Cardiac muscle cell (in vitro differentiated cells and primary cell): ENCODE measurements at regions not wholly inside any gene's neighbourhood (a gene's known extent, or its start where the extent isn't known, plus 50 kb on each side); places are given as distances from the start of the nearest gene placed in this dataset.

Experiments used
- DNase-seq, 2 donors: peaks; one replicate each; pipeline versions ENCODE4 v3.0.0 to v3.0.0-alpha.2; 2010 to 2017; ENCODE audit warnings: low read depth in 1 of 2, low spot score in 1 of 2
- H3K27ac ChIP-seq: fragments of 200-600 bp; sonication (generic); 2 replicates; pipeline ENCODE4 v1.5.1; 2016
- H3K27me3 ChIP-seq: fragments of 200-600 bp; sonication (generic); 2 replicates; pipeline ENCODE4 v1.6.0; 2016; ENCODE audit warnings: control low read depth
- H3K36me3 ChIP-seq: fragments of 200-600 bp; sonication (generic); 2 replicates; pipeline ENCODE4 v1.5.1; 2016; ENCODE audit warnings: control low read depth
- H3K4me1 ChIP-seq: fragments of 200-600 bp; sonication (generic); 2 replicates; pipeline ENCODE4 v1.8.1; 2017; ENCODE audit warnings: low read depth, mild to moderate bottlenecking, mixed run types
- H3K4me3 ChIP-seq: fragments of 200-600 bp; sonication (generic); 2 replicates; pipeline ENCODE4 v1.5.1; 2016; ENCODE audit warnings: mild to moderate bottlenecking
- H3K9me3 ChIP-seq: fragments of 200-600 bp; sonication (generic); 2 replicates; pipeline ENCODE4 v1.5.1; 2017; ENCODE audit warnings: low read depth, mild to moderate bottlenecking, control low read depth
- CTCF ChIP-seq: IDR thresholded peaks from 2 replicates; pipeline ENCODE4 v1.5.1; 2012; ENCODE audit warnings: low read depth, mild to moderate bottlenecking, low read length

GRCh38 chr1:5108740-5109139 is 454.3 kb downstream of the AJAP1 start:
- TF ChIP-seq CTCF = no peak
- Histone ChIP-seq H3K4me1 (no peaks in the 10 kb centered on the region), H3K9me3 (no peaks in the 10 kb centered on the region), H3K36me3 (no peaks in the 10 kb centered on the region), H3K27me3 (no peaks in the 10 kb centered on the region), H3K4me3 (no peak overlapping the region), H3K27ac (no peak overlapping the region)
- DNase-seq = no peak

GRCh38 chr1:5105744-5106143 is 451.3 kb downstream of the AJAP1 start:
- Histone ChIP-seq H3K4me3 (no peak overlapping the region), H3K4me1 (no peaks in the 10 kb centered on the region), H3K36me3 (no peaks in the 10 kb centered on the region), H3K27me3 (no peaks in the 10 kb centered on the region), H3K27ac (no peak overlapping the region), H3K9me3 (no peaks in the 10 kb centered on the region)
- DNase-seq = no peak
- TF ChIP-seq CTCF = no peak

- DNase-seq = no peak
These were observed 445.1 kb downstream of the AJAP1 start for GRCh38 chr1:5099558-5099957.

GRCh38 chr1:5098981-5099385 is 444.6 kb downstream of the AJAP1 start:
- Histone ChIP-seq H3K4me3 (no peak overlapping the region), H3K36me3 (no peaks in the 10 kb centered on the region), H3K9me3 (no peaks in the 10 kb centered on the region), H3K4me1 (no peaks in the 10 kb centered on the region), H3K27ac (no peak overlapping the region), H3K27me3 (no peaks in the 10 kb centered on the region)
- no peak for DNase-seq
- TF ChIP-seq CTCF = no peak

More at GRCh38 chr1:5099558-5099957, 445.1 kb downstream of the AJAP1 start:
- Histone ChIP-seq H3K4me1 (no peaks in the 10 kb centered on the region), H3K27ac (no peak overlapping the region), H3K36me3 (no peaks in the 10 kb centered on the region), H3K9me3 (no peaks in the 10 kb centered on the region), H3K4me3 (no peak overlapping the region), H3K27me3 (no peaks in the 10 kb centered on the region)
- TF ChIP-seq CTCF = no peak

GRCh38 chr1:5093042-5093441 is 438.6 kb downstream of the AJAP1 start:
- Histone ChIP-seq H3K4me1 (no peaks in the 10 kb centered on the region), H3K27me3 (no peaks in the 10 kb centered on the region), H3K9me3 (no peaks in the 10 kb centered on the region), H3K27ac (no peak overlapping the region), H3K36me3 (no peaks in the 10 kb centered on the region), H3K4me3 (no peak overlapping the region)
- DNase-seq = no peak
- TF ChIP-seq CTCF = no peak

GRCh38 chr1:5084676-5085075 is 430.3 kb downstream of the AJAP1 start:
- no peaks in the 10 kb centered on the region for H3K4me1 ChIP-seq
- no peak overlapping the region for H3K4me3 ChIP-seq
- no peak for TF ChIP-seq CTCF
- H3K36me3 ChIP-seq = no peaks in the 10 kb centered on the region
- no peaks in the 10 kb centered on the region for H3K27me3 ChIP-seq
- DNase-seq = no peak
- H3K9me3 ChIP-seq = no peaks in the 10 kb centered on the region
- no peak overlapping the region for H3K27ac ChIP-seq
